Medulla oblongata (tissue), 1 donor: ENCODE measurements at regions not wholly inside any gene's neighbourhood (a gene's known extent, or its start where the extent isn't known, plus 50 kb on each side); places are given as distances from the start of the nearest gene placed in this dataset.
A peak's percentile ranks its signal among the peaks of the same experiment; 100 is the strongest.
"Not testable (repeated sequence)": the region's sequence is repeated elsewhere in the genome, so short reads cannot be mapped to it uniquely, and the experiment has no call there.

Experiments
- DNase-seq: peaks from one replicate; pipeline ENCODE4 v3.0.0-alpha.2; 2015; ENCODE audit errors: extremely low spot score

DNA sequence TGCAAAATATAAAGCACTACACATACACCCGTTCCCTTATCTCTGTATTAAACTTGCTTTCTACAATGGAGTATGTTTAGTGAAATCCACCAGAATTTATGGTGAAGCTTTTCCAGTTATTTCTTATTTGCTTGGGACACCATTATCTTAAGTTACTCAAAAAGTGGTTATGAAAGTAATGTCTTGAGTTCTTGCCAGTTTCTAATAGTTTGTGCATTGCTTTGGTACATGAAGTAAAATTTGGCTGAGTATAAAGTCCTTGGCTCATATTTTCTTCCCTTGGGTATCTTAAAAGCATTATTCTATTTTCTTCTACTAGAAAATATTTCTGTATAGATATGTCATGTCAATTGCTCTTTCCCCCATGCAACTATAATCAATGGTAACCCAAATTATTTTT lies 85.2 kb downstream of the POLR1F start:
- DNase-seq: no peak

DNA sequence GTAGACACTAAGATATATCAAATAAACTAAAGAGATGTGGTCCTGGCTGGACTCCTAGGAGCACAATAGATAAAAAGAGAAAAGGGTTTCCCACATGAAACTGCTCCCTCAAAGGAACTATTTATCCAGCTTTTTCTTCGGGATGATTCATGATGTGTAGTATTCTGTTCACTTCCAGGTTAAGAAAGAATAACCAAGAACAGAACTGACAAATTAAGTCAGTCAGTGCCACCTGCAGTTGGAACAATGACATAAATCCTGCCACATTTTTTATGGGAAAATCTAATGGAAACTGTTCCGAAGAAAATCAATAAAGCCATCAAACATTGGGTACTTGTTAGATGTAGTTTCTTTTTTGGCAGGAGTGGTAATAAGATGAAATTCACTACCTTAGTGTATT lies 87.1 kb downstream of the POLR1F start:
- DNase-seq: no peak

DNA sequence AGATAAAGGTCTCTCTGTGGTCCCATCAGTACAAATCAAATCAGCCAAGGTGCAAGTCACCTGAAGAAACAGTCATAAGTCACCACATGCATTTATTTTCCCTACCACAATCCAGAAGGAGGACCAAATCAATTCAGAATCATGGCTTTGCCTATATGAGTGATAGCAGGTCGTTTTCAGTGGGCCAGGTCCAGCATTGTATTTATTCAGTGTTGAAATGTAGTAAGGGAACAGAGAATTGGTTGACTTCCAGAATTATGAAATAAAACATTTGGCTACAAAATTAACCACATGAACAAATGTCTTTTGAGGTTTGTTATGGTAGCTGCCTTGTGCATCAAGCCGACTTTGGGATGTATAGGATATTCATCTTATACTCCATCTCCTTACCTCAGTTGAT lies 88.4 kb downstream of the POLR1F start:
- DNase-seq: no peak

DNA sequence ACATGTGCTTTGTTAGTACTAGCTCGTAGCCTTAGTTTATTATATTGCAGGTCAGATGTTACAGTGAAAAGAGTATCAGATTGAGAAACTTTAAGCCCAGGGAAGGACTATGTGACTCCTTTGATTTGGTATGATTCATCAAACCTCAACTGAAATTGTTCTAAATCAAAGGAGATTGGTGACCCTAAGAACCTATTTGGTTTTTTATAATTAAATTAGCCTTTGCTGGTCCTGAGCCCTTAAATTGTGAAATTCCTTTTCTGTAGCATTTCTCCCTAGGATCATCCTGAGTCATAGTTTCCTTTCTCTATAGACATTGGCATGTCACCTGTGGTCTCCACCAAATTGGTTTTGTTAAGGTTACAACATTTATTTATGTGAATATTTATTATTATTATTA lies 89.7 kb downstream of the POLR1F start:
- DNase-seq: no peak

DNA sequence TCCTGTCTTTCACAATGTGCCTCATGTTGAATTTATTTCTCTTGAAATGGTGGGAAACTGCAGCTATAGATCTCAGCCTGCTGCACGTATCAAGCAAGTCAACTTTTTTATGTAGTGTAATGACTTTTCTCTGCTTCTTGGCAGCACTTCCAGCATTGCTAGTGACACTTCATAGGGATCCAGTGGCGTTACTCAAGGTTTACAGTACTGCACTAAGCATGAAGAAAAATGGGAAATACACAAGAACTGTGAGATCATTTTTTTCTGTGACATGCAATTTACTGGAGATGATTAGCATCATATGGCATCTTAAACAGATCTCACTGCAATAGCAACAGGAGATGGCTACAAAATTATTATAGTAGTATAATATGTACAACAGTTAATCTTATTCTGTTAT lies 90.9 kb downstream of the POLR1F start:
- DNase-seq: no peak

DNA sequence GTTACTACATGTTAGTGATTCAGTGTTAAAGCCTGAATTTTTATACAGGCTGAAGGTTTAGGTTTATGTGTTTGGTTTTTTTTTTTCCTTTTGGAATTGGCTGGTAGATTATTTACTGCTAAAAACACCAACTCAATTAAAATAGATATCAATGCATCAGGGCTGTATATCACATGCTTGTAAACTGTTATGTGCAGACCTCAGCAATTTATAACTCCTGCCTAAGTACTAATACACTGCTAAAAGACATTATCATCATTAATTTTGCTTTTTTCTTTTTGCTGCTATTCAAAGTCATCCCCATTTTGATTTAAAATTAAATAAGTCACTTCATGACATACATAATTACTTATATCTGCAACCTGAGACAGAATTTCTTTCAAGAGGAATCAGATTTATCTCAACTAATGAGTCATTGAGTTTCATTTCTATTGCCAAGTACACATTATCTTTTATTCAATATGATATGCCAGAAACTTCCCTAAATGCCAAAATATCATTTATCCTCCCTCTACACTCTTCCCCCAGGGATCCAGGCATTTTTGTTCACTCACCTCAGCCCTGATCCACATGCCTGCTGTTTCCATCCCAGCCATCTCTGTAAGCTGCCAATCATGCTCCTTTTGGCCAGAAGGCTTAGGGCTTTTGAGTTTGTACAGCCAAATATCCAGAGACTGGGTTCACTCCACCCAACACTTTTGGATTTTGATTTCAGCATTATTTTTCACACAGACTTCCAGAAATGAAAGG lies 98.5 kb downstream of the POLR1F start:
- no peak for DNase-seq

DNA sequence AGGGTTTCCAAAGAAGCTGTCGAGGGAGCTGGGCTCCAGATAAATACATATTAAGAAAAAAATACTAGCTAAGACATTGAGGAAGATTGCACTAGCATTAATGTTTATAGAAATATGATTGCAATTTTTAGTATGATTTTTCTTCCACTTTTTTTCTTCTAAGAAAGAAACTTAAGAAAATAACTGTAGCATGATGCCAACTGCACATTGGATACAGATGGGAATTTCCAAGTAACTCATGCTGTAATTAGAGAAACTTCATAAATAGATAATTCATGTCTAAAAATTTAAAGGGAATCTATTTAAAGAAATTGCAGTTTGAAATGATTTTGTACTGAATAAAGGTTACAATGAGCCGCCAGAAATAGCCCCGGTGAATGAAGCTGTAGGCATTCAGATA lies 119.4 kb downstream of the POLR1F start:
- DNase-seq: no peak

DNA sequence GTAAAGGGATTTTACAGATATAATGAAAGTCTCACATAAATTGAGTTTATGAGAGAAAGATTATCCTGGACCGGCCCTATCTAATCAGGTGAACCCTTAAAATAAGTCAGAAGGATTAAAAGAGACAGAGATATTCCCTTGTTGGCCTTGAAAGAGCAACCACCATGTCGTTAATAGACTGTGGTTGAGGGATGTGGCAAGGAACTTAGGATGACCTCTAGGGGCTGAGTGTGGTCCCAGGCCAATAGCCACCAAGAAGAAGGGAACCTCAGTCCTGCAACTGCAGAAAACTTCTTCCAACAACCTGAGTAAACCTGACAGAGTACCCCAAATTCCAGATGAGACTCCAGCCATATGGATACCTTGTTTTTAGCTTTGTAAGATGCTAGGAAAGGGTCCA lies 121.5 kb downstream of the POLR1F start:
- DNase-seq: no peak

DNA sequence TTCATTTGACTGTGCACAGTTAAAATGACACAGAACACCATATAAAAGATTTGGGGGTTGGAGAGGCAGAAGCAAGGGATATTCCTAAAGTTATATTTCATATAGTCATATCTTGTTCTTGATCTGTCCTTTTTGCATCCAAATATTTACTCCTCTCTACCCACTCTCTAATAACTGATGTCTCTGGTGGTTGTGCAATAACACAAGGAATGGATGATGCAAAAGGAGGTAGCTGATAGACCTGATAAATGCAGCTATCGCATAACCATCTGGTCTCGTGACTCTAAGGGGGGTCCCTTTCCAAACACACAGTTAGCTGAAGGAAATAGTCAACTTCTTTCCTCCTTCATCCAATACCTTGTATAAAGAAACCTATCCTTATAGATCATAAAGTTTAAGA lies 123.1 kb downstream of the POLR1F start:
- DNase-seq: no peak

DNA sequence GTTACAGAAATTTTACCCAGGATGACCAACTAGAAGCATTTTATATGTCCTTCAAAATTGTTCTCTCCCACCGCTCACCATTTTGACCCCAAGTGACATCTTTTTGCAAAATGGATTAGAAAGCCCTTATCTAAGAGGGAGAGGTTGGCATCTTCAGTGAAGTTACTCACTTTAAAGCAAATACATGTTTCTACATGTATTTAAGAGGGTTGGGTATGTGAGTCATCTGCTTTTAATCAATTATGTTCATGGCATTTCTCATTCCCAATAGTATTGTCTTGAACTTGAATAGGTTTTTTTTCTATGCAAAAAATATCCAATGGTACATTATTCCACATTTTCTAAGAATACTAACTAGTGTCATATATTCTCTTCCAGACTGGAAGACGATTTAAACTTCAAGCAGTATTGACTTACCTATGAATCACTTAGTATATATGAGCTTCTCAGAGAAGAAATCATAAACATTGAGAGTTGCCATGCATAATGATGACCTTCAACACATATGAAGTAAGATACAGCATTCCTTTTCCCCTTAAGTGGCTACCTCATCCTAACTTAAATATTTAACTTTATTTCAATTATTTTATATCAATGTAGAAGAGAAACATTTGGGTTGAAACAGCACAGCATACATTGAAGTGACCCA lies 132.8 kb downstream of the POLR1F start:
- no peak for DNase-seq

DNA sequence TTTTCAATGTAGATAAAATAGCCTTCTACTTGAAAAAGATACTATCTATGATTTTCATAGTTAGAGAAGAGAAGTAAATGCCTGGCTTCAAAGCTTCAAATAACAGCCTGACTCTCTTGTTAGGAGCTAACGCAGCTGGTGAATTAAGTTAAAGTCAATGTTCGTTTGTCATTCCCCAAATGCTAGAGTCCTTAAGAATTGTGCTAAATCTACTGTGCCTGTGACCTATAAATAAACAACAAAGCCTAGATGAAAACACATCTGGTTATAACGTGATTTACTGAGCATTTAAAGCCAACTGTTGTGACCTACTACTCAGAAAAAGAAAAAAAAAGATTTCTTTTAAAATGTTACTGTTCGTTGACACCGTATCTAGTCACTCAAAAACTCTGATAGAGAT lies 134.7 kb downstream of the POLR1F start:
- DNase-seq: no peak

DNA sequence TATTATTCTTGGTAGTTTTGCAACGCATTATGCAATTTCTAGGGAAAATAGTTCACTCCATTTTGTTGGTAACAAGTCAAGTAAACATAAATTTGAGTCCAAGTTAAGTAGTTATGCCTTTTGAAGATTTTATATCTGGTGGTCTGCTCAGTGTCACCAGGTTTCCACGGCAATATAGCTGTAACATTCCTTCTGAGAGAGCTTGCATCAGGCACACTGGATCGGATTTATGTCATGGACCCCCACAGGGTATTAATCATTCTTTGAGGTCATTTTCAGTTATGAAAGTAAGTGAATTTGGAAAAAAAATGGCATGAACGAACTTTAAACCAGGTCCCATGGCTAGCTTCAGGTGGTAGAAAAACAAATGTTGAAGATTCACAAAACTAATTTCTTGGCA lies 136.3 kb downstream of the POLR1F start:
- DNase-seq: no peak

DNA sequence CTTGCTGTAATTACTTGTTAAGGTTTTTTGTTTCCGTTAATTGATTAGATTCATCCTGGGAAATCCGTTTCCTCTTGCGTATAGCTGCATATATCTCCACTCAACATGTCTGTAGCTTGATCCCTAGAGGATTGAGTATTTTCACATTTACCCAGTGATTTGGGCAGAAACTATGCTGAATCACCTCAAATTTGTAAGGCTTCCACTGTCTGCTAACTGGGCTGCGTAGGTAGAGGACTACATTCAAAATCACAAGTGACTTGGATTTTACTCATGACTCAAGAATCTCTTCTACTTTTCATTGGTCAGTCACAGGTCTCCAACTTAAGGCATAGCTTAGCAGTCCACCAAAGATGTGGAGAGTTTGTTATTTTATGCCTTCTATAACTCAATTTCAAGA lies 141.8 kb downstream of the POLR1F start:
- DNase-seq: no peak

DNA sequence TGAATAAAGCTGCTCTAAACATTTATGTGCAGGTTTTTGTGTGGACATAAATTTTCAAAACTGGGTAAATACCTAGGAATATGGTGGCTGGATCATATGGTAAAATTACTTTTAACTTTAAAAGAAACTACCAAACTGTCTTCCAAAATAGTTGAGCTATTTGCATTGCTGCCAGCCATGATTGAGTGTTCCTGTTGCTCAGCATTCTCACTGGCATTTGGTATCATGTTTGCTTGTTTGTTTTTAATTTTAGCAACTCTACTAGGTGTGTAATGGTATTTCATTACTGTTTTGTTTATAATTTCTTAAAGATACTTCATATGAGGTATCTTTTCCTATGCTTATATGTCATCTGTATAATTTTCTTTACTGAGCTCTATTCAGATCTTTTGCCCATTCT lies 143.2 kb downstream of the POLR1F start:
- DNase-seq: no peak

DNA sequence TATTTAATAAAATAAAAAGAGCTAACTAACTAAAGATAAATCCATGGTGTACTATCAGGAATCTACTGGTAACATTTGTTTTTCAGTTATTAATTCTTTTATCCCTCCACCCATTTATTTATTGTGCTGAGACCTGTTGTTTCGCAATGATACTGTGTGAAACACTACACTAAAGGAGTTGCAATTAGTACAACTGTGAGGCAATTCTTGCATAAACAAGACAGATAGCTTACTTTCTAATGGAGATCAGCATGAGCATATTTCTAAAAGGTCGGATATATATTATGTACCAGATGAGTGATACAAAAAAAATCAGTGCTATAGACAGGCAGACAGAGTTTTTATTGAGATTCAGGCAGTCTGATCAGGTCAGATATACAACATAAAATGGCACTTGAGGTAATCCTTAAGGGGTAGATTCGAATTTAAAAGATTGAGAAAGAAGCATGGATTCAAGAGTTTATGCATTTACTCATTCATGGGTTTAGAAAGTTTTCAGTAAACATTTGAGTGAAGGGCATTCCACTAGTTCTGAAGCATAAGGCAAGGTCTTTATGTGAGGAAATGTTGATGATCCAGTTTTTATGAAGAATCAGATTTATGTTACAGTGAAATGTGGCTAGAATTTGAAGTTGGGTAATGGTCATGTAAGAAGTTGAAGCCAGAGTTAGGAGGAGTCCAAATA lies 147.6 kb downstream of the POLR1F start:
- DNase-seq: no peak

DNA sequence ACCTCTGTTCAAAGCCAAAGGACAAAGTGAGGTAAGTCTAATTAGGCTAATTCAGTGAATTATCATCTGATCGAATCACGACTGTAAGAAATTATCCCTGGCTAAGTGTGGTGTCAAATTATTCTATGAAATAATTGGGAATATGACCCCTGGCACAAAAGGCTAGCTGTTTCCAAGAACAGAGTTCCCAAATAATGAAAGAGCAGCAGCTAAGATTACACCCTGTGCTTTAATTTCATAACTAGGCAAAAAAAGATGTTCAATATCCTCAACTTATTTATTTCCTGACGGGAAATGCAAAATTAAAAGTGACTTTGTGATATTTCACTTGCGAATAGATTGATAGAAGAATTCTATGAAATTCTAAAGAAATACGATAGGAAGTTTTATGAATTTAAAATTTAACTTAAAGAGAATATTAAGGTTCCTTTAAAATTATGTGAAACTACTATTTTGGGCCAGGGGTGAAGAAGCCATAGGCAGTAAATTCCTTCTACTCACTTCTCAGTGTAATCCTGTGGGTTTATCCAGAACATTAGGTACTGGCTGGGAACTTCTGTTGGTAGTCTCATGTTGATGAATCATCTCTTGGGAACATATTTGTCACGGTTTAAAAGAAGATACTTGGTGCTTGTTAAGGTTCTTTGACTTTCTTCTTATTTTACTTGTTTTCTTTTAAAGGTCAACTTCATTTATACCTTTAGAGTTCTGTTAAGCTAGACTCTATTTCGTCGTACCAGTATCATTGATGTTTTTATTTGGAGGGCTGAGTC lies 148.5 kb downstream of the POLR1F start:
- no peak for DNase-seq

DNA sequence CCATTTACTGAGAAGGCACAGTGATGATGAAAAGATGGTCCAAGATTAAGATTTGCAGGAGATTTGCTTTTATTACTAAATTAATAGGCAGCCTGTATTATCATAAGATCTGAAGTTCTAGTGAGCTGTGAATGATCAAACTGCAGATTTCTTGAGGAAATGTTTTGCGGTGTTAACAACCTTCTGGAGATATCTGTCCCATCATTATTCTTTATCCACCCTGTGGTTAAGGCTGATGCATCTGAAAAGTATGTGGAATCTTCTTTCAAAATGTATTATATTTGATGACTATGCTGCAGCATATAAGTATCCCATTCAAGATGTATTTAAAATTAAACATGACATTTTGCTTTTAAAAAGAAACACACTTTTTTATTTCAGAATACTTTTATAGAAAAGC lies 150.3 kb downstream of the POLR1F start:
- no peak for DNase-seq

DNA sequence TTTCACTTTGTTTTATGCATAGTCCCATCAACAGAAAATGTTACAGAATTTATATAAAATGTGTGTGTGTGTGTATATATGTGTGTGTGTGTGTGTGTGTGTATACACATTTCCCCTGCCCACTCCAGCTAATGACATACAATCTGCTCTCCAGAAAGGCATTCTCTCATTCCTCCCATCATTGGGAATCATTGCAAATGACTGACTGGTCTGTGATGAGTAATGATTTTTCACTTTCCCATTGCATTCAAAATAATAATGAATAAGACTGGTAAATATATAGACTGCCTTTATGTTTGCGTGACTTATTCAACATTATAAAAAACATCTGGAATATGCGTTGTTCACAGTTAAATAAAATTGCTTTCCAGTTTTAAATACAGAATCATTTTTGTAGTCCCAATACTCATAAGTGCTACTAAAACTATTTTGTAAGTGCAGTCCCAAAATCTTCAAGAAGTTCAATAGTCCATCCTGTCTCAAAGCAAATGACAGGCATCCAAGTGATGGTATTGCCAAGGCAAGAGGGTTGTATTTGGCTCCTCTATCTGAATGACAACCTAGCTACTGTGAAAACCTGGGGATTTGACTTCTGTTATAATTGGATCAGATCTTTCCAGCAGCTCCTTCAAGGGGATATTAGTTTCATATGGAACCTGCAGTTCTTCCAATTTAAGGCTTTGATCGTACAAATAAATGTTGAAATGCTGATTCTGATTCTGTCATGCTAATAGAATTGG lies 150.9 kb downstream of the POLR1F start:
- DNase-seq: no peak

DNA sequence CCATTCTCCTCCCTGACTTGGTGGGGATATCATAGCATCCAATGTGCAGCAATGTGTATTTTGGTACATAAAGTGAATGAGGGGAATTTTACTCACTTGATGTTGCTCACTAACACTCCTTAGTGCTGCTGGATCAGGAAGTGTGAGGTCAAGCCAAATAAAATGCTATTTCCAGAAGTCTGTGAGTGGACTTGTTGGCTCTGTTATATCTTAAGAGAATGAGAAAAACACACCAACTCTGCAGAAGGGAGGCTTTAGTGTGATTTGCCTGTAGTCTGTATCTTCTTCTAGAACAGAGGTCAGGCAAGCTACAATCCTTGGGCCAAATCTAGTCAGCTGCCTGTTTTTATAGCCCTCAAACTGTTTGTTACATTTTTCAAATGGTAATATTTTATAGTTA lies 154.3 kb downstream of the POLR1F start:
- no peak for DNase-seq

DNA sequence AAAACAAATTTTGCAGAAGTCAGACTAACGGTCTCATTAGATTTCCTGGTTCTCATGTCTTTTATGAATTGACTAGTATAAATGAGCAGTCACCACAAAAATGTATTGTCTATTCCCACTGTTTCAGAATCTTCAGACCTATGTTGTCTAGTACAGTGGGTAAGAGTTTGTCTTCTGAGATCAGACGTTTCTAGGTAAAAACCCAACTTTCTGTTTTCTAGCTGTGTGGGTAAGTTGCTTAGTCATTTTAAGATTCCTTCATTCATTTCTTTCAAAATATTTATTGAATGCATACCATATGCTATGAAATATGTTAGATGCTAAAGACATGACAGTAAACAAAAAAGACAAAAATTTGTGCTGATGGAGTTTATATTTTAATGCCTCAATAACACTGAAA lies 156.3 kb downstream of the POLR1F start:
- DNase-seq: no peak

DNA sequence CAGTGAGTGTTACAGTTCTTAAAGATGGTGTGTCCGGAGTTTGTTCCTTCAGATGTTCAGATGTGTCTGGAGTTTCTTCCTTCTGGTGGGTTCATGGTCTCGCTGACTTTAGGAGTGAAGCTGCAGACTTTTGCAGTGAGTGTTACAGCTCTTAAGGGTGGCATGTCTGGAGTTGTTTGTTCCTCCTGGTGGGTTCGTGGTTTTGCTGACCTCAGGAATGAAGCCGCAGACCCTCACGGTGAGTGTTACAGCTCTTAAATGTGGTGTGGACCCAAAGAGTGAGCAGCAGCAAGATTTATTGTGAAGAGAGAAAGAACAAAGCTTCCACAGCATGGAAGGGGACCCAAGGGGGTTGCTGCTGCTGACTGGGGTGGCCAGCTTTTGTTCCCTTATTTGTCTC lies 159.6 kb downstream of the POLR1F start:
- DNase-seq: not testable (repeated sequence)

DNA sequence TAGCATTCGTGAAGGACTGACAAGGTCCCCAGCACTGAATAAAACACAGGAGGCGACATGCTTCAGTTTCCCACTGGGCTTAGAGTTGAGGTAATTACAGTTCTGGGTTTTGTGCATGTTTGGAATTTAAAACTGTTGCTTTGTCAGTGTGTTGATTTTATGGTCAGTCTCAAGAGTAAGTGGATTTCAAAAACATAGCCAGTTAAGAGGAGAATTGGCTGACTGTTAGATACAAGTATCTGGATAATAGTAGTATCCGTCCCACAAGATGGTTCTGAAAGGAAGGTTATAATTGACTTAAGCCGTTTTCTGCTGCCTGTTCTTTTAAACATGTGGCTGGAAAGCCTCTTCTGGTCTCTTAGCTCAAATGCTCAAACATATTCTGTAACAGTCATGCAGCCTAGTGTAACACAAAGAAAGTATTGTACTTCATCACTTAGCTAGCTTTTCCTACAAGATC lies 170.9 kb downstream of the POLR1F start:
- DNase-seq: peak; percentile 53
